Stimulated activated CD8-positive, alpha-beta memory T cell treated with anti-CD3 and anti-CD28 coated beads, Interleukin-15, amount 100 ng/mL, for 48 hours (primary cell): ENCODE measurements at regions not wholly inside any gene's neighbourhood (a gene's known extent, or its start where the extent isn't known, plus 50 kb on each side); places are given as distances from the start of the nearest gene placed in this dataset.

Source experiments
- DNase-seq, 2 donors: peaks; one replicate each; pipeline ENCODE4 v3.0.0-alpha.2; 2020; ENCODE audit warnings: low read depth in 2 of 2

GRCh38 chr9:79801459-79801858, 229.7 kb downstream of the TLE4 start:
- DNase-seq: no peak

- DNase-seq: no peak
Measured at GRCh38 chr9:79800578-79800977, 228.8 kb downstream of the TLE4 start.

GRCh38 chr9:79799691-79800335, 228.0 kb downstream of the TLE4 start:
- no peak for DNase-seq

- DNase-seq: no peak
Measured at GRCh38 chr9:79798450-79798849, 226.7 kb downstream of the TLE4 start.

- no peak for DNase-seq
Measured at GRCh38 chr9:79796411-79796810, 224.6 kb downstream of the TLE4 start.

- DNase-seq: no peak
Measured at GRCh38 chr9:79788662-79789061, 216.9 kb downstream of the TLE4 start.

GRCh38 chr9:79781263-79781662, 209.5 kb downstream of the TLE4 start:
- no peak for DNase-seq

- no peak for DNase-seq
Measured at GRCh38 chr9:79780559-79780958, 208.8 kb downstream of the TLE4 start.

GRCh38 chr9:79779901-79780300, 208.1 kb downstream of the TLE4 start:
- no peak for DNase-seq

GRCh38 chr9:79778581-79778980, 206.8 kb downstream of the TLE4 start:
- no peak for DNase-seq

- DNase-seq: no peak
Measured at GRCh38 chr9:79776581-79776980, 204.8 kb downstream of the TLE4 start.
